IgD-negative memory B cell (primary cell): ENCODE measurements at regions not wholly inside any gene's neighbourhood (a gene's known extent, or its start where the extent isn't known, plus 50 kb on each side); places are given as distances from the start of the nearest gene placed in this dataset.
"Not testable (repeated sequence)": the region's sequence is repeated elsewhere in the genome, so short reads cannot be mapped to it uniquely, and the experiment has no call there.

Source experiments
- H3K27ac Mint-ChIP-seq, 3 donors: one replicate each; pipeline ENCODE4 v1.8.0; 2020 to 2022; ENCODE audit warnings: mild to moderate bottlenecking in 3 of 3, mixed read lengths in 3 of 3, moderate library complexity in 1 of 3
- H3K27me3 Mint-ChIP-seq: one replicate; pipeline ENCODE4 v1.8.0; 2021; ENCODE audit warnings: mixed read lengths
- H3K36me3 Mint-ChIP-seq: one replicate; pipeline ENCODE4 v1.8.0; 2020; ENCODE audit warnings: mild to moderate bottlenecking, mixed read lengths
- H3K4me1 Mint-ChIP-seq, 3 donors: one replicate each; pipeline ENCODE4 v1.8.0; 2020 to 2022; ENCODE audit warnings: mixed read lengths in 3 of 3, mild to moderate bottlenecking in 1 of 3
- H3K4me3 Mint-ChIP-seq, 4 donors: one replicate each; pipeline ENCODE4 v1.8.0; 2020 to 2022; ENCODE audit warnings: mild to moderate bottlenecking in 4 of 4, mixed read lengths in 4 of 4, moderate library complexity in 3 of 4
- H3K9me3 Mint-ChIP-seq, 3 donors: one replicate each; pipeline ENCODE4 v1.8.0; 2020 to 2021; ENCODE audit warnings: mixed read lengths in 3 of 3, mild to moderate bottlenecking in 1 of 3

DNA sequence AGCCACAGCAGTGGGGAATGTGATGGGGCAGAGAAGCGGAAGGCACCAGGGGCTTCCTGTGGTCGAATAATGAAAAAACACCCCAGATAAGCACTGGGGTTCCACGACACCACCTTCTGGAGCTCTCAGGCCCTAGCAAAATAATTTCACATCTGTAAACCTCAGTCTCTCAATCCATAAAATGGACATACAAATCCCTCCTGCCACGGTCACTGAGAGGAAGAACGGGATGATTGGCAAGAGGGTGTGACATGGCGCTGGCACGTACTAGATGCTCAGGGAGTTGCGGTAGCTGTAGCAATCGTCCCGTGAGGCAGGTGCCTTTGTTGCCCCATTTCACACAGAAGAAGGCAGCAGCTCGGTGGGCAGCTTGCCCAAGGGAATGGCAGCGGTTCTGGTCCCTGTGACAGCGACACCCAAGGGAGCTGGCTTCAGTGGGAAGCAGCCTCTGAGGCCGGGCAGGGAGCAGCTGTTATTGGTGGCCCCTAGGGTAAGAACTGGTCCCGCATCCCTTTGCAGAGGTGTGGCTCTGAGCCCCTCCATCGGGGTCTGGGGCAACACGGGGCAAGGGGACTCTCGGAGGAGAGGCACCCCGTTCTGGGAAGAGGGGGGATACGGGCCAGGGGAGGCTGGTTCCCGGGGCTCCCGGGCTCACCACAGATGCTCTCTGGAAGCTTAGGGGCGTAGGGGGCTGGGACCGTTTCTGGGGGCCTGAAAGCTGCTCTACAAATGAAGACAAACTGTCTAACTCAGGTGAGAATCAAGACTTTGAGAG lies 114.0 kb upstream of the ALDH1A3 start:
- Mint-ChIP-seq H3K4me1 (no peaks in the 10 kb centered on the region), H3K27ac (no peak overlapping the region), H3K9me3 (peaks cover 0 to 5% (median 0%) of the 10 kb centered on the region in 3 donors), H3K27me3 (peaks cover 7% of the 10 kb centered on the region), H3K36me3 (peaks cover 2% of the 10 kb centered on the region), H3K4me3 (peak overlapping the region in 1 of 4 donors; percentile 21)

DNA sequence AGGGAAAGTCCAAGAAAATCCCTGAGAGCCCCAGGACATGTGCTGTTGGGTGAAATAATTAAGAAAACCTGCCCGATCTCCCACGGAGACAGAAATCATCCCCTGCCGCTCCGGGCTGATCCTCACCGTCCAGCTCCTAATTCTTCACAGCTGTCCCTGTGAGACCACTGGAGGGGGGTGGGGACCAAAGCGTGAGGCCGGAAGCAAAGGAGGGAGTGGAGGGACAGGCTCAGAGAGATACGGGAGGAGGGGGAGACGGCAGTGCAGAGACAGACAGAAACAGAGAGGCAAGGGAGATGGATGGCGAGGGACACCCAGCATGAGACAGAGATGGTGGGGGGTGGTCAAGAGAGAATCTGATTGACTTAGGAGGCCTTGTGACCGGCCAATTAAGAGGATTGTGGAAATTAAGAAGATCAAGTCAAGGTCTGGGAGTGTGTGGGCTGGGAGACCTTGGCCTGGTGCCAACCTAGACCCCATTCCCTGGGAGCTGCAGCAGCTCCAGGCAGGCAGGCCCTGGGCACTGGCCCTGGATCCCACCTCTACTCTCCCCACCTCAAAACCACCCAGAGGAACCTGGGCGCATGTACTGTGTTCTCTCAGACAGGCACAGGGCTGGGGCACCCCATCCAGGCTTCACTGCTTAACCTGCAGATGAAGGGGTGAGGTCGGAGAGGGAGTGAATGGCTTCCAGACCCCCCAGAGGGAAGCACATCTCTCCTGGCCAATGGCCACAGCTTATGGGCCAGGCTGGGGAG lies 113.2 kb upstream of the ALDH1A3 start:
- H3K27me3 Mint-ChIP-seq = peaks cover 6% of the 10 kb centered on the region
- H3K27ac Mint-ChIP-seq = no peak overlapping the region
- no peak overlapping the region for H3K4me3 Mint-ChIP-seq
- peaks cover 2% of the 10 kb centered on the region for H3K36me3 Mint-ChIP-seq
- H3K9me3 Mint-ChIP-seq = peaks cover 0 to 5% (median 0%) of the 10 kb centered on the region in 3 donors
- H3K4me1 Mint-ChIP-seq = no peaks in the 10 kb centered on the region

DNA sequence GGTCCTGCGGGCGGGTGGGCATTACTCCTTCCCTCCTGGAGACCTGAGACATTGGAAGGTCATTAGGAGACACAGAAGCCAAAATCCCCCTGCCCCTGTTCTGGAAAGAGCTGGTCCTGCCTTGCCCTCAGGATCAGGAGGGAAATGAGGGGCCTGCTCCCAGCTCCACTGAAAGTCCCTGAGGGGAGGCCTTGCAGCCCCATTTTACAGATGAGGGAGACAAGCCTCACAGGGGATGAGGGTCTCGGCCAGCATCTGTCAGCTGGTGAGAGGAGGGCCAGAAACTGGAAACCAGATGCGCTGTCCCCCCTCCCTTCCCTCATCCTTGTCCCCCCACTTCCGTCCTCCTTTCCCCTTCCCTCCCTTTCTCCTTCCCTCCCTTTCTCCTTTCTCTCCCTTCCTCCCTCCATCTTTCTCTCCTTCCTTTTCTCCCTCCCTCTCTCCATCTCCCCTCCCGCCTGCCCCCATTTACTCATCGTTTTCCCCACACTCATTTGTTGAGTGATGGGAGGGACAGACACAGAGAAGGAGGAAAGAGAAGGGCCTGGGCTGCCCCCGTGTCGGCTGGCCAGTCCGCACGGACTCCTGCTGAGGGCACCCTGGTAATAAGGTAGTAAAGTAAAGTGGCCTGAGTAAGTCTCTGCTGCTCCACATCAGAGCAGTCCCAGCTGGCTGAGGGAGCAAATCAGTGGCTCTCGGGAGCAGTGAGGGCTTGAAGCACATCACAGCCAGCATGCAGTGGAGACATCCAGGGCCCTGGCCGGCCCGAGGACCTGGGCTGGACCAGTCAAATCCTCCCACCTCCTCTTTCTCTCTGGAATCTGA lies 112.4 kb upstream of the ALDH1A3 start:
- peaks cover 0 to 1% (median 0%) of the 10 kb centered on the region in 3 donors for H3K9me3 Mint-ChIP-seq
- peaks cover 2% of the 10 kb centered on the region for H3K36me3 Mint-ChIP-seq
- no peak overlapping the region for H3K27ac Mint-ChIP-seq
- peaks cover 3% of the 10 kb centered on the region for H3K27me3 Mint-ChIP-seq
- H3K4me1 Mint-ChIP-seq = no peaks in the 10 kb centered on the region
- H3K4me3 Mint-ChIP-seq = no peak overlapping the region

DNA sequence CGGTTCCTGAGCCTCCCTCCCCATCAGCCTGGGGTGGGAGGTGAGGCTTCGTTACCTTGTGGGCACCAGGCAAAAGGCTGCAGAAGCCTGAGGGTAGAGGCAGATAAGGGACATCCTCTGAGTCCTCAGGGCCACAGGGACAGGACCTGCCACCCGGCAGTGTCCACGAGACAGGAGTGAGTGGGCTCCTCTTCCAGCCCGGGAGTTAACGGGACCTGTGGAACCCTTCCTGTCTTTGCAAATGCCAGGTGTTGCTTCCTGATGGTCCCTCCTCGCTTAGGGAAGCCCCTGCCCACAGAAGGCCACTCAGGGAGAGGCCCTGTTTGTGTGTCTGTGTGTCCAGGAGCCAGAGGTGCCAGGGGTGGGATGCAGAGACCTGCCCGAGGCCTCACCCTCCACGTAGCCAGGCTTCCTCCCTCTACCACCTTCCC lies 111.1 kb upstream of the ALDH1A3 start:
- Mint-ChIP-seq H3K27ac (no peak overlapping the region), H3K27me3 (peaks cover 3% of the 10 kb centered on the region), H3K4me3 (no peak overlapping the region), H3K4me1 (no peaks in the 10 kb centered on the region), H3K9me3 (peaks cover 0 to 1% (median 0%) of the 10 kb centered on the region in 3 donors), H3K36me3 (peaks cover 2% of the 10 kb centered on the region)

DNA sequence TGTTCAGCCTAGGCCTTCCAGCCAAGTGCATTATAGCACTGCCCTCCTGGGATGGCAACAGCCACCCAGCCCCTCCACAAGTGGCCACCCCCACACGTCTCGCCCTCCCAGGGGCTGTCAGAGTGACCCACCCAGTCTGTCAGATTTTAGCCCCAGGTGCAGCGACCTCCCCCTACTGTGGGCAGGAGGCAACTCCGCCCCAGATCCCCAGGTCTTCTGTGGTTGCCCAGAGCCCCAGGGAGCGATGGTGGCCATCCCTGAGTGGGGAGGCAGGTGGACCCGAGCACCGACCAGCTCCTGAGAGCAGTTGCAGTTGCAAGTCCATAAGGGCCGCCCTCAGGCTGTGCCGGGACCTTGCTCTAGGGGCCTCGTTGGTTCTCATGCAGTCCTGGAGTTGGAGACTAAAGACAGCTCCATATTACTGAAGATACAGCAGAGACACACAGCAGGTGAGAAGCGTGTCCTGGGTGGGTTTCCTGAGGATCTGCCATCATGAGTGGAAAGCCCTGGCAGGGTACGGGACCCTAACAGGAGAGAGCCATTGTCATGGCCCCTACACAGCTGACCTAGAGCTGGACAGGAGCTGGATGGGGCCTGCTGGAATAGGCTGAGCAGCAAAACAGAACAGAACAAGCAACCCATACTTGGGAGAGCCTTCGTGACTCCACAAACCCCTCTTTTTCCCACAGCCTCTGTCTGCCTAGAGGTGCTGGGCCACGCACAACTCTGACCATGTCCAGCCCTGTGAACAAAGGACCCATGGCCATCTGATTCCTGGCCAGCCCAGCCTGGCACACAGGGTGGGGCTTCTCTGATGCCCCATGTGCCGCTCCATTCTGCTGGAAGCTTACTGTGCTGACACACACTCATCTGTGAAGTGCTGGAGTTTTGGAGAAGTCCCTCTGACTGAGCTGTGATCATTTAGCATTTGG lies 110.3 kb upstream of the ALDH1A3 start:
- Mint-ChIP-seq H3K36me3 (peaks cover 2% of the 10 kb centered on the region), H3K4me1 (no peaks in the 10 kb centered on the region), H3K27ac (no peak overlapping the region), H3K9me3 (peaks cover 0 to 1% (median 0%) of the 10 kb centered on the region in 3 donors), H3K27me3 (peaks cover 3% of the 10 kb centered on the region), H3K4me3 (no peak overlapping the region)

DNA sequence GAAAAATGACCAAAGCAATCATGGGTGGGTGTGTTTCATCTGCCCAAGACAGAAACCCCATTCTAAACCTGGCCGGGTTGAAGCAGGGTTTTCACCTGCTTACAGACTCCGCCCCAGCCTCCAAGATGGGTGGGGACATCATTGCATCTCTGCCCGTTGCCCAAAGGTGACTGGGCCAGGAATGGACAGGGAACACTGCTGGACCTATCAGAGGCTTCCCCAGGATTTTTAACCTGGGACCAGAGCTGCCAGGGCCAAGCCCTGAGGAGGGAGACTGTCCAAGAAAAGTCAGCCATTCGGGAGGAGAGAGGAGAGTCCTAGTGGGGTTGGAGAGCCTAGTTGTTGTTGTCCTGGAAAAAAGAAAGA lies 109.7 kb upstream of the ALDH1A3 start:
- H3K4me3 Mint-ChIP-seq = no peak overlapping the region
- no peak overlapping the region for H3K27ac Mint-ChIP-seq

DNA sequence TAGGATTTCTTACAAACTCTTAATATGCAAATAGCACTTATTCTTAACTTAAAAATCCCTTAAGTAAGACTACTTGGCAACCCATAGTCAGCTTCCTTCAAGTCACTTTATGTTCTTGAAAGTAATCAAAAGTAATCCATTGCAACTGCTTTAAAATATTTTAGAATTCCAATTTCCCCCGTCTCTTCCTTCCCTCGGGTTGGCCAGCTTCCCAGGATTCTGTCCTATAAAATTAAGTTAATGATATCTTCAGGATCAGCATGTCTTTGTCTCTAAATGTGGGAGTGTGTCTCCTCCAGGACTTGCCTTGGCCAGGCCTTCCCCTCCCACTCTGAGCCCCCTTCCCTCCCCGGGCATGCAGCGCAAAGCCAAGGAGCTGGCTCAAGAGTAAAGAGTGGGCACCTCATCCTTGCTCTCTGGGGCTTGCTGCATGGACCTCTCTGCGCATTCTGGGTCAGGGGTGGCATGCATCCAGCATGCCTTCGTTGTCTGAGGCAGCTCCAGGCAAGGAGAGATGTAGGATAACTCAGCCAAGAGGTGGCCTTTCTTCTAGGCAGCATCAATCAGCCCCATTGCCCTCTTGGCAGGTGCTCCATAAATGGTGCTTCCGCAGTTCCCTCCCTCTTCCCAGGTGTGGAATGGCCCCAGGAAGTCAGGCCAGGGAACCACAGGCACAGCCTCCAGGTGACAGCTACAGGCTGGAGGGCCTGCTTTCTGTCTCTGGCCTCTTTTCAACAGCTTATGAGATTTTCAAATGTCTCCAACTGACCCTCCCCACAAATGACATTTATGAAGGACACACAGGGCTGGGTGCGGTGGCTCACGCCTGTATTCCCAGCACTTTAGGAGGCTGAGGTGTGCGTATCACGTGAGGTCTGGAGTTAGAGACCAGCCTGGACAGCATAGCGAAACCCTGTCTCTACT lies 108.7 kb upstream of the ALDH1A3 start:
- Mint-ChIP-seq H3K4me1 (no peaks in the 10 kb centered on the region), H3K27ac (no peak overlapping the region), H3K9me3 (peaks cover 0 to 1% (median 0%) of the 10 kb centered on the region in 3 donors), H3K4me3 (no peak overlapping the region), H3K27me3 (peaks cover 3% of the 10 kb centered on the region), H3K36me3 (no peaks in the 10 kb centered on the region)

More for the DNA sequence above, 109.7 kb upstream of the ALDH1A3 start:
- H3K36me3 Mint-ChIP-seq = peaks cover 2% of the 10 kb centered on the region
- peaks cover 0 to 1% (median 0%) of the 10 kb centered on the region in 3 donors for H3K9me3 Mint-ChIP-seq
- peaks cover 3% of the 10 kb centered on the region for H3K27me3 Mint-ChIP-seq
- H3K4me1 Mint-ChIP-seq = no peaks in the 10 kb centered on the region

DNA sequence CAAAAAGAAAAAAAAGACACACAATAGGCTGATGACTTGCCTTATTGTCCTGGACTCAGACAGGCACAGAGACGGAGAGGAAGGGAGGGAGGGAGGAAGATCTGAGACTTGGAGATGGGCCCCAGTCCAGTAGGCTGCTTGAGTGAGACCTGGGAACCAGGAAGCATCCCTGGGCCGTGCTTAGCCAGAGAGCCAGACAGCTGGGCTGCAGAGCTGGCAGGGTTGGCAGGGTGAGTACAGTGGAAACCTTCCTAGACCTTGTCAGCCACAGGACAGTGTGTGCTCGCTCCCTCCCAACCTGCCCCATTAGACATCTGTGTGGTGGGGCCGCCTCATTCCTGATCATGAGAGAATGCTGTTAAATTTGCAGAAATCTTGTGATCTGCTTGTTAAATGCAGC lies 107.9 kb upstream of the ALDH1A3 start:
- Mint-ChIP-seq H3K27ac (no peak overlapping the region), H3K36me3 (peaks cover 3% of the 10 kb centered on the region), H3K9me3 (peaks cover 0 to 1% (median 0%) of the 10 kb centered on the region in 3 donors), H3K27me3 (peaks cover 3% of the 10 kb centered on the region), H3K4me3 (no peak overlapping the region), H3K4me1 (no peaks in the 10 kb centered on the region)

DNA sequence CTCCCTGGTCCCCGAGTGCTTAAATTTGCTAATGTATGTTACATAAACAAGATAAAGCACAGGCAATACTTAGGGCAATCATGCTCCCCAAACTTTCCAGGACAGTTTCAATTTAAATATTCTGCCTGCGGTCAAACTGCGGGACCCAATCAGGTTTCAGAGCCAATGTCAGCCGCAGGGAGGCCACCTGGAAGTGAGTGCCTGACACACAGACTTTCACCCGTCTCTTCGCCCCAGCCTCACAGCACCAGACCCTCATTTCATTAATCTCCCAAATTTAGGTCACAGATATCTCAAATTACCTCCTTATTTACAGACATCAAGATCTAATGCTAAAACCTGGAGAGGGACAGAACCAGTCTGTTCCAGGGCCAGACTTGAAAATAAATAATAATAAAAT lies 107.2 kb upstream of the ALDH1A3 start:
- Mint-ChIP-seq H3K36me3 (peaks cover 3% of the 10 kb centered on the region), H3K9me3 (peaks cover 0 to 1% (median 0%) of the 10 kb centered on the region in 3 donors), H3K27ac (no peak overlapping the region), H3K4me1 (no peaks in the 10 kb centered on the region), H3K4me3 (no peak overlapping the region), H3K27me3 (peaks cover 3% of the 10 kb centered on the region)

DNA sequence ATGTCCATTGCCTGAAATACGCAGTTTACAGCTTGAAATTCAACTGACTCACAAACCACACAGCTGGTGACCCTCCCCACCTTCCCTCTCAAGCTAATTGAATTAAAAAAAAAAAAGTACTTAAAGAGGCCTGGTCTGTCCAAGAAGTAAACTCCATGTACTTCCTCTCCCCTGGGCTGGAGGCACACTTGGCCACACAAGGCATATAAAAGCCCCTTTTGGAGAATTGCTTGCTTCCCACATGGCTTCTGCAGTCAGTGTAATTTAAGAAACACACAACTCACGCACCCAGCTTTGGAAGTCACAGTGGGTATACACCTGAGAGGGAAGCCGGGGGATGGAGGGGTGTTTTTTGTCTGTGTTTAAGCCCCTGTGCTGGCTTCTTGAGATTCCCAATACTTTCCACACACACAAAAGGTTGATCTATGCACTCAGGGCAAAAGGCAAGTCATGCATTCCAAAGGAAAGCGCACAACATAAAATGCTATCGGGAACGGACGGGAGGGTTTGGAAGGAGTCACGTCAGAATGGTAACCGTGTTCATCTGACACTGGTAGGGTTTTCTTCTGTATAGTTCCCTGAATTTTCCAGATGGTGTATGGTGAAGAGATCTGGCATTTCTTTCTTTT lies 106.6 kb upstream of the ALDH1A3 start:
- H3K9me3 Mint-ChIP-seq = peaks cover 0 to 1% (median 0%) of the 10 kb centered on the region in 3 donors
- H3K36me3 Mint-ChIP-seq = peaks cover 3% of the 10 kb centered on the region
- no peak overlapping the region for H3K4me3 Mint-ChIP-seq
- H3K27me3 Mint-ChIP-seq = peaks cover 4% of the 10 kb centered on the region
- H3K27ac Mint-ChIP-seq = no peak overlapping the region
- no peaks in the 10 kb centered on the region for H3K4me1 Mint-ChIP-seq

DNA sequence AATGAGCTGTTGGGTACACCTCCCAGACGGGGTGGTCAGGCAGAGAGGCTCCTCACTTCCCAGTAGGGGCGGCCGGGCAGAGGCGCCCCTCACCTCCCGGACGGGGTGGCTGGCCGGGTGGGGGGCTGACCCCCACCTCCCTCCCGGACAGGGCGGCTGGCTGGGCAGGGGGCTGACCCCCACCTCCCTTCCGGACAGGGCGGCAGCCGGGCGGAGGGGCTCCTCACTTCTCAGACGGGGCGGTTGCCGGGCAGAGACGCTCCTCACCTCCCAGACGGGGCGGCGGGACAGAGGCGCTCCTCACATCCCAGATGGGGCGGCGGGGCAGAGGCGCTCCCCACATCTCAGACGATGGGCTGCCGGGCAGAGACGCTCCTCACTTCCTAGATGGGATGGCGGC lies 105.6 kb upstream of the ALDH1A3 start:
- not testable (repeated sequence) for H3K9me3 Mint-ChIP-seq, H3K4me1 Mint-ChIP-seq, H3K27ac Mint-ChIP-seq, H3K27me3 Mint-ChIP-seq, H3K4me3 Mint-ChIP-seq, H3K36me3 Mint-ChIP-seq

DNA sequence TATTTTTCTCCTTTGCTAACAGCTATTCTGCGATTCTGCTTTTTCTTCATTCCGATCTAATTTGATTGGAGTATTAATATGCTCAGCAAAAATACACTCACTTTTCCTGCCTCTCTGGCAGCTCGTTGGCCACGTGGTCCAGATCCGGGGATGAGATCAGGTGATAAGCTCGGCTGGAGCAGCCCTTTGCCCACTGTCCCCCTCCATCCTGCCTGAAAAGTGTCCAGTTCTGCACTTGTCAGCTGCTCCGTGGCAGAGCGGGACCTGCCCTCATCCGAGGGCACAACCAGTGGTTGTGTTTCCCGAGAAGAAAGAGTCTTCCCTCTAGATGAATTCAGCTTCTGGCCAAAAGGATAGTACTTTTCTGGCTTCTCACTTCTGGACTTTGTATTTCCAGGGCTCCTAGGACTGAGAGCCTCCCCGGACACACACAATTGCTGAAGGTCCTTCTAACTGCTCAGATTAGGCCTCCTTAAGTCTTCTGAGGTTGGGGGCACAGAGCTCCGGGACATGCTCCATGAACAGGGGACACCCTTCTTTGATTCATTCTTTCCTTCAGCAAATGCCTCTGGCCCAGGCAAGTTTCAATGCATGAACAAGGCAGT lies 103.9 kb upstream of the ALDH1A3 start:
- H3K27me3 Mint-ChIP-seq = peaks cover 6% of the 10 kb centered on the region

DNA sequence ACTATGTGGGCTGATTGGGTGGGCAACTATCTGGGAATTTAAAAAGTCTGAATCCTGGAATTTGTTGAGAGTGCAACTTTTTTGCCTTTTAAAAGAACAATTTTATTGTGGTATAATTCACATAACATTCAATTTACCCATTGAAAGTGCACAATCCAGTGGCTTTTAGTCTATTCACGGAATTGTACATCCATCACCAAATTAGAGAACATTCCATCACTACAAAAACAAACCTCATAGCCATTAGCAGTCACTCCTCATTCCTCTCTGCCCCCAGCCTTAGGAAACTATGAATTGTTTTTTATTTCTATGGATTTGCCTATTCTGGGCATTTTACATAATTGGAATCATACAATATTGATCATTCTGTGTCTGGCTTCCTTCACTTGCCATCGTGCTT lies 101.8 kb upstream of the ALDH1A3 start:
- Mint-ChIP-seq H3K27ac (no peak overlapping the region), H3K27me3 (peaks cover 6% of the 10 kb centered on the region), H3K36me3 (peaks cover 4% of the 10 kb centered on the region), H3K4me1 (no peaks in the 10 kb centered on the region), H3K4me3 (no peak overlapping the region), H3K9me3 (no peaks in the 10 kb centered on the region)

More for the DNA sequence above, 103.9 kb upstream of the ALDH1A3 start:
- no peaks in the 10 kb centered on the region for H3K9me3 Mint-ChIP-seq
- H3K36me3 Mint-ChIP-seq = peaks cover 3% of the 10 kb centered on the region
- H3K4me3 Mint-ChIP-seq = no peak overlapping the region
- no peaks in the 10 kb centered on the region for H3K4me1 Mint-ChIP-seq
- no peak overlapping the region for H3K27ac Mint-ChIP-seq
